Glomerular visceral epithelial cell (primary cell): ENCODE measurements at regions not wholly inside any gene's neighbourhood (a gene's known extent, or its start where the extent isn't known, plus 50 kb on each side); places are given as distances from the start of the nearest gene placed in this dataset.
"Not testable (repeated sequence)": the region's sequence is repeated elsewhere in the genome, so short reads cannot be mapped to it uniquely, and the experiment has no call there.

ENCODE experiments used
- DNase-seq: peaks from one replicate; pipeline ENCODE4 v3.0.0-alpha.2; 2016; ENCODE audit errors: extremely low spot score

DNA sequence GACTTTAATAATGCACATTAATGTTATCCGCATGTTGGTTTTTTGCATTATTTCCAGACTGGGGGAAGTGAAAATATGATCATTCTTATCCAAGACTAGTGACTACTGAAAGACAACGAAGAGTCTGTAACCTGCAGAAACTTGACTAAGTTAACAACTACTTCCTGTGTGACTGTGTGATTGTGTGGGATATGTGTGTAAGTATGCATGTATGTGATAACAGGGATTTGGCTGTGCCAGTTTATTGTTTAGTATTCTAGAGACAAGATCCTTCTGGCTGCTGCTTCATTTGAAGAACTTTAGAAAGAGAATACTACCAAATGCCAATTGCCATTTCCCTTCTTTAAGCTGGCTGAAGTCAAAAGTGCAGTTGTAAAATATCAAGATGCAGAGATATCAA lies 375.7 kb upstream of the PRR16 start:
- no peak for DNase-seq

- DNase-seq: no peak
Measured at GRCh38 chr5:120088836-120089235, 375.3 kb upstream of the PRR16 start.

GRCh38 chr5:120091376-120091948 lies 372.6 kb upstream of the PRR16 start:
- DNase-seq: no peak

GRCh38 chr5:120092649-120093048 lies 371.5 kb upstream of the PRR16 start:
- DNase-seq: no peak

DNA sequence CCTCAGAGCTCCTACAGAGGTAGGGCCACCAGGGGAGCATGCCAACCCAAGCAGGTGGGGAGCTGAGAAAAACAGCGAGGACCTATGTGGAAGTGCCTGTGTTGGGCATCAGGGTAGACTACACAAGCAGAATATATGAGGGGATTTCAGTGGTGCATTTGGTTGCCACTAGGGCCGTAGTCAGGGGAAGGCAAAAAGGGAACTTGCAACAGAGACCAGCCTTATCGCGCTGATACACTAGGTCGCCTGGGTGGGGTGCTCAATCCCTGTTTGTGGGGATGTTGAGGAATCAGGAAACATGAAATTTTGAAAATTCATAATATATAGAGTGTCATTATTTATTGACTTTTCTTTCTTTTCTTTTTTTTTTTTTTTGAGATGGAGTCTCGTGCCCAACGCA lies 370.9 kb upstream of the PRR16 start:
- no peak for DNase-seq

GRCh38 chr5:120096413-120096812 lies 367.7 kb upstream of the PRR16 start:
- DNase-seq: peak; percentile 32

- no peak for DNase-seq
Measured at GRCh38 chr5:120098426-120098825, 365.7 kb upstream of the PRR16 start.

DNA sequence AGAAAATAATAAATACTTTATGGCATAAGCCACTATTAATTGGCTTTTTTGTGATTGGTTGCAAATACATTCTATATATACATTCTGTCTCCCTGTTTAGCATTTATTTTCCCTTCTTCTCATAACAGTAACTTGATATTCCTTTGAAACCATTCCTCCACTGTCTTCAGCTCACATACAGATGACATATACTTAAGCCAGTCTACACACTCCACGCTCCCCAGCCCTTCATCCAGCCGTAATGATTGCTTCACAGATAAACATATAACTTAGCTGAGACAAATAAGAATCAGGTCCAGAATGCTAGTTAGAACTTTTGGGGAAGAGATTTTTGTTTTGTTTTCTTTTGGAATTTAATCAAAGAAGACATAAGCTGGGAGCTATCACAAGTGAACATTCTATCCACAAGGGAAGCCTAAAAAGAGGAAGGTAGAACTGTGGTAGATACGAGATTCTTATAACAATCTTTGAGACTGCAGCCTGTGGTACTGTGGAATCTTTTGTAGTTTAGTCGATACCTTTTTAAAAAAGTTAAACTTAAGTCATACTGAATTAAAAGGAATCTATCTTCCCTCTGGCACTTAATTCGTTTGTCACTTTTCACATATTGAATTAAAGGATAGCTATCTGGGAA lies 365.1 kb upstream of the PRR16 start:
- DNase-seq: no peak

DNA sequence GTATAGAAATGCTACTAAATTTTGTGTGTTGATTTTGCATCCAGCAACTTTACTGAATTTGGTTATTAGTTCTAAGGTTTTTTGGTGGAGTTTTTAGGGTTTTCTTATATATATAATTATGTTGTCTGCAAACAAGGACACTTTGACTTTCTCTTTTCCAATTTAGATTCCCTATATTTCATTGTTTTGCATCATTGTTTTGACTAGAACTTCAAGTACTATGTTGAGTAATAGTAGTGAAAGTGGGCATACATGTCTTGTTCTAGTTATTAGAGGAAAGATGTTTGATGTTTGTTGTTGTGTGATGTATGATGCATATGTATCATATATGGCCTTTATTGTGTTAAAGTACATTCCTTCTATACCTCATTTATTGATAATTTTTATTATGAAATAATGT lies 362.3 kb upstream of the PRR16 start:
- DNase-seq: no peak

GRCh38 chr5:120103495-120103894 lies 360.6 kb upstream of the PRR16 start:
- DNase-seq: no peak

DNA sequence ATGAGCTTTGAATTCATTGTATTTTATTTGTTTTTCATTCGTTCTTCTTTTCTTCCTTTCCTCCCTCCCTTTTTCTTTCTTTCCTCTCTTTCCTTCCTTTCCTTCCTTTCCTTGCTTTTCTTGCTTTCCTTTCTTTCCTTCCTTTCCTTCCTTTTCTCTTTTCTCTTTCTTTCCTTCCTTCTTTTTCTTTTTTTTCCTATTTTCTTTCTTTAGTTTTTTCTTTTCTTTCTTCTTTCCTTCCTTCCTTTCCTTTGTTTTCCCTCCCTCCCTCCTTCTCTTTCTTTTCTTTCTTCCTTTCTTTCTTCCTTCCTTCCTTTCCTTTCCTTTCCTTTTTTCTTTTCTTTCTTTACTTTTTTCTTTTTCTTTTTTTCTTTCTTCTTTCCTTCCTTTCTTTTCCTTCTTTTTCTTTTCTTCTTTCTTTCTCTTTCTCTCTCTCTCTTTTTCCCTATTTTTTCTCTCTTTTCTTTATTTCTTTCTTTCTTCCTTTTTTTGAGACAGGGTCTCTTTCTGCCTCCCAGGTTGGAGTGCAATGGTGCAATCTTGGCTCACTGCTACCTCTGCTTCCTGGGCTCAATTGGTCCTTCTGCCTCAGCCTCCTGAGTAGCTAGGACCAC lies 357.1 kb upstream of the PRR16 start:
- DNase-seq: no peak

DNA sequence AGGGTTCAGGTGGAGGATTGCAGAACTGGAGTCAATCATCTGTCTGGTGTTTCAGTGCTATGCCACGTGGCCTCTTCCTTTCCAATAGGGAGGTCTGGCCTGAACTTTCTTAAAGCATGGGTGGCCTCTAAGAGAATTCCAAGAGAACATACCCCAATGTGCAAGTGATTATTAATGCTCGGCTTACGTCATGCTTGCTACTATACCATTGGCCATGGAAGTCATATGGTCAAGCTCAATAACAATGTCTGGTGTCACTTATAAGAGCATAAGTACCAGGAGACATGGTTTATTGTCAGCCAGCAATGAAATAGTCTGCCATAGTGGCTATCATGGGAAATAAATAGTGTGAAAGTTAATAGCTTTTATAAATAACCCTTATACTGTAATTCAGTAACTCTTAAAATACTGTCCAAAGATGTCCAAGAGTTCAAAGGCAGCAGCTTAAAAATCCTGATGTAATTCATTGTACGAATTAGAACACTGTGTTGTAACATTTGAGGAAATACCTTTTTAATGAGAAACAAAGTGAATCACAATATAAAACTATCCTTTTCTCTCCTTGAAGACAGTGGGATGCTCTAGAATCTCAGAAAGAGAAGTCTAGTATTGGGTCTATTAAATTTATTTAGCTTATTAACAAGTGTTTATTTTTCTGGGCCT lies 355.4 kb upstream of the PRR16 start:
- no peak for DNase-seq

DNA sequence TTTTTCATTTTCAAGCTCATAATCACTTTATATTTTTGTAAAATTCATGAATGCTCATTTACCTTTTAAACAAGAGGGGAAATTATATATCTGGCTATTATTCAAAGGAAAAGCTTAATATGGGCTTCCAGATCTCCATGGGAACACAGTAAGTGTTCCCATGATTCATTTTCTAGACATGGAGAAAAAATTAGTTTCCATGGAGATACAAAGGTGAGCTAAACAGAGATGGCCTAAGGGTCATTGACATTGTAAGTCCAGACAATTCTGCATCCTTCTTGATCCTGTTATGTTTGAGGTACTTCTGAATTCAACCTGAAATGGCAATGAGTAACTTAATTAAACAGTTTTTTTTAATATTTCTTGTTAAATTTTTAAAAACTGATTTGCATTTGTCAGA lies 341.4 kb upstream of the PRR16 start:
- DNase-seq: no peak

DNA sequence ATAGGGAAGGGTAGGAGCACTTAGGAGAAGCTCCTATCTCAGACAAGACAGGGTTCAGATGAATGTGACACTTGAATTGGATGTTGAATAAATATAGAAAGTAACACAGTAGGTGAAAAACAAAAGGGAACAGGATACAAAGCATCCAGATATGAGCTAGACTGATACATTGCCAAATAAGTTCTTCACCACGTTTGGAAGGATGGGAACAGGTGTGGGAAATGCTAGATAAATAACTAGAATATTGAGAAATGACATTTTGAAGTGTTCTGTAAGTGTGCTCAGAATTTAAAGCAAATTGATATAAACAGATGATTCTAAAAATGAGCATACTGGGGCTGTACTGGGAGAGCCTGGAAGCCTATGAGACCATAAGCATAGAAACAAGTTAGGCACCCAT lies 340.1 kb upstream of the PRR16 start:
- DNase-seq: no peak

DNA sequence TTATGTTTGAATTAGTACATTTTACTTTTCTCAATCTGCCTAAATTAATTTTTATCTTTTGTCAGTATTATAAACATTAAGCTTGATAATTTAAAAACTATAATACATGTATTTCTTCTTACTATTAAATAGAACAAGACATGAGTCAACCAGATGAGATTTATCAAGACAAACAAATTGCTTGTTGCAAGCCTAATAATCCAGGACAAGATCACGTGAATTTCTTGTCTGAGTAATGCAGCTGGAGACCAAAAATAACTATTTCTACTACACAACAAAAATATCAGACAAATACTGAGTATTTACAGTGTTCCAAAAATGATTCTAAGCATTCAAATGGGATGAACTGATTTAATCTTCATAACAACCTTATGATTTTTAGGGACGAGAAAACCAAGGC lies 339.1 kb upstream of the PRR16 start:
- DNase-seq: no peak

- not testable (repeated sequence) for DNase-seq
Measured at GRCh38 chr5:120132347-120132746, 331.8 kb upstream of the PRR16 start.

DNA sequence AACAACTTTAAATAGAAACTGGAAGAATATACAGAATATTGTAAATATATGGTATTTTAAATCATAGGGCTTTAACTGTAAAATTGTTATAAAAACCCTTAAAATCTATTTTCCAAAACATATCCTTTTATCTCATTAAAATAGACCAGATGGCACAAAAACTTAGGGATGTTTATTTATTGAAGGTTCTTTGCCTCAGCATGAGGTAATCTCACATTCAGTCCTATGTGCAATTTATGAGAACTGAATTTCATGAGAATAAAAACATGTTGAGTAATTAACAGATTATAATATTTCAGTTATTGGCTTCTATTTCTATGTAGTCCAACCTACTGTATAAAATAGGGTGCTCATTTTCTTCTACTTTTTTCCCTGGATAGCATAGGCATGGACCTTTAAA lies 329.2 kb upstream of the PRR16 start:
- DNase-seq: no peak

GRCh38 chr5:120137582-120137981 lies 326.5 kb upstream of the PRR16 start:
- DNase-seq: no peak

DNA sequence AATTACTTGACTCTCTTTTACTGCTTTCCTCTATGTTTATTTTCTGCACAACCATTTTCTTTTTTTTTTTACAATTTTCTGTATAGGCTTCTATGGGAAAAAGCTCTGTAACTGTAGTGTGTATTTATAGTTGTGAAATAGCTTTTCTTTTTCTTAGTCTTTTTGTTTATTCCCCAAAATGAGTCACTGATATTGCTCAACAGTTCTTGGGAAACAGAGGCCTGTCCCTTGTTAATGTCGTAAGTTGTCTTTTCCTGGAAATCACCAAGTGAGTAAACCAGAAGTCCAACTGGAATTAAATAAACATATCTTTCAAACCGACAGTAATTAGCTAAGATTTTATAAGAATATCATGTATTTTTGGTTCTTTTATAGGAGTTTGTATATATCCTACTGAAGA lies 325.1 kb upstream of the PRR16 start:
- peak; percentile 17 for DNase-seq

DNA sequence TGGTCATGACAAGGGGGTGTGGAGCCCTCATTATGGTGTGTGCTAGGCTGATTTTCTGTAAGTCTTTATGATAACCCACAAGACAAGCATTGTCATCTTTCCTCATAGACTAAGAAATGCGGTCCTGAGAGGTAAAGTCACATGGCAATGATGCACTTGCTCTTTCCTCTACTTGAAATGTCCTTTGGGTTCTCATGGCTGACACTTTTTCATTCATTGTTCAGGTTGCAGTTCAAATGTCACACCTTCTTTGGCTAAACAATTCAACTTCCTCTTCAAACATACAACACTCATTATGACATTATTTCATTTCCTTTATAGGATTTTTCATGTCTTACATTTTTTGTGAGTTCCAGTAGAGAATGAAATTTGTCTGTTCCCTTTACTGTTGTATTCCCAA lies 323.6 kb upstream of the PRR16 start:
- DNase-seq: no peak

GRCh38 chr5:120141076-120141475 lies 323.0 kb upstream of the PRR16 start:
- no peak for DNase-seq

DNA sequence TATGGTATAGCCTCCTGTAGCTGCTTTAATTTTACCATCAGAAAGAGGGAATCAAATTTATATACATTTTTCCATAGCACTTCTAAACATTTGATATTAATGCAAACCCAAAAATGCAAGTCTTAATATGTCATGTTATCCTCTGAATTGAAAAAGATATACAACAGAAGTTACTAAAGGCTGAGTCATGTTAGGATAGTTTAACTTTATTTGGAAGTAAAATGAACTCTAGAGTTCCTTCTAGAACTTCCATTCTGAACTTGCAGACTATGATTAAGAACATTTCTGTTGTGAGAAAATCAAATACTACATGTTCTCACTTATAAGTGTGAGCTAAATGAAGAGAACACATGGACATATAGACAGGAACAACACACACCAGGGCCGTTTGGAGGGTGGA lies 317.3 kb upstream of the PRR16 start:
- DNase-seq: no peak

- DNase-seq: not testable (repeated sequence)
Measured at GRCh38 chr5:120147911-120148310, 316.2 kb upstream of the PRR16 start.
